GM18499 (cell line): ENCODE measurements at regions not wholly inside any gene's neighbourhood (a gene's known extent, or its start where the extent isn't known, plus 50 kb on each side); places are given as distances from the start of the nearest gene placed in this dataset.

Experiments
- ATAC-seq: cut with Tn5 transposase; IDR thresholded peaks from one replicate; pipeline ENCODE4 v1.9.1; 2021; ENCODE audit warnings: moderate number of reproducible peaks; ENCODE audit not compliant: insufficient read depth, unreplicated experiment

- no peak for ATAC-seq
Measured at GRCh38 chr10:63727636-63728035, 206.4 kb downstream of the REEP3 start.

GRCh38 chr10:63735305-63735704 is 214.1 kb downstream of the REEP3 start:
- no peak for ATAC-seq

GRCh38 chr10:63738410-63738809 is 217.2 kb downstream of the REEP3 start:
- no peak for ATAC-seq

GRCh38 chr10:63744060-63744941 is 223.1 kb downstream of the REEP3 start:
- no peak for ATAC-seq

GRCh38 chr10:63749915-63750314 is 228.7 kb downstream of the REEP3 start:
- no peak for ATAC-seq

GRCh38 chr10:63751836-63752235 is 230.6 kb downstream of the REEP3 start:
- ATAC-seq: no peak

- ATAC-seq: no peak
Measured at GRCh38 chr10:63752318-63752717, 231.1 kb downstream of the REEP3 start.

GRCh38 chr10:63753808-63754207 is 232.6 kb downstream of the REEP3 start:
- no peak for ATAC-seq

- ATAC-seq: no peak
Measured at GRCh38 chr10:63755441-63755840, 234.2 kb downstream of the REEP3 start.

- ATAC-seq: no peak
Measured at GRCh38 chr10:63757067-63757466, 235.9 kb downstream of the REEP3 start.

- no peak for ATAC-seq
Measured at GRCh38 chr10:63758080-63758479, 236.9 kb downstream of the REEP3 start.

- ATAC-seq: no peak
Measured at GRCh38 chr10:63759335-63759734, 238.1 kb downstream of the REEP3 start.

- ATAC-seq: no peak
Measured at GRCh38 chr10:63760034-63760707, 239.0 kb downstream of the REEP3 start.

- ATAC-seq: no peak
Measured at GRCh38 chr10:63760708-63761047, 239.5 kb downstream of the REEP3 start.

- ATAC-seq: no peak
Measured at GRCh38 chr10:63761243-63761642, 240.0 kb downstream of the REEP3 start.

GRCh38 chr10:63763744-63764143 is 242.5 kb downstream of the REEP3 start:
- ATAC-seq: no peak

GRCh38 chr10:63765126-63765525 is 243.9 kb downstream of the REEP3 start:
- ATAC-seq: no peak

- no peak for ATAC-seq
Measured at GRCh38 chr10:63766745-63767137, 245.5 kb downstream of the REEP3 start.

- ATAC-seq: no peak
Measured at GRCh38 chr10:63767138-63767801, 246.1 kb downstream of the REEP3 start.

- no peak for ATAC-seq
Measured at GRCh38 chr10:63769367-63769766, 248.2 kb downstream of the REEP3 start.

GRCh38 chr10:63770523-63770922 is 249.3 kb downstream of the REEP3 start:
- ATAC-seq: no peak
